Coronary artery (tissue), 2 donors: ENCODE measurements at regions not wholly inside any gene's neighbourhood (a gene's known extent, or its start where the extent isn't known, plus 50 kb on each side); places are given as distances from the start of the nearest gene placed in this dataset.

ENCODE experiments used
- DNase-seq: peaks from one replicate; pipeline ENCODE4 v3.0.0-alpha.2; 2017; ENCODE audit warnings: low spot score
- H3K27ac ChIP-seq, 2 donors: fragments of 200-600 bp; sonication (generic); one replicate each; pipeline ENCODE4 v1.5.1; 2016 to 2019
- H3K4me3 ChIP-seq: fragments of 200-600 bp; sonication (generic); 2 replicates; pipeline ENCODE4 v1.5.1; 2016; ENCODE audit warnings: mild to moderate bottlenecking, moderate library complexity
- TF ChIP-seq, protein P1 (sequence below): fragments of 200-600 bp; sonication (generic); IDR thresholded peaks from one replicate; pipeline ENCODE4 v1.5.1; 2019; ENCODE audit warnings: antibody characterized with exemption

DNA sequence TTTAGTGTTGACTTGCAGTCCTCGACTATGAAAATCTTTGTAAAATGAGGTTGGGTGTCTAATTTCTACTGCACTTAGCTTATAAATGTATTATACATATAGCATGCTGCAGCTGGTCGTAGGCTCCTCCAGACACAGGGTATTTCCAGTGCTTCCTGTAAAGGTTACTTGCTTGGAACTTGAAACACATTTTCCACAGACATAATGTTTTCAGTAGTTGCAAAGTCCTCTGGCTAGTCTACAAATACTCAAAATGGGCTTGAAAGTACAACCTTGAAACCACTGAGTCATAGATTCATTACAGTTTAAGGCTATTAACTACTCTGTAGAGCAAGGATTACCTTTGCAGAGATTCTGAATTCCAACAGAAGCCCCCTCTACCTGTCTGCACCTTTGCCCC is 464.1 kb downstream of the RAP2B start:
- TF ChIP-seq, protein P1, sequence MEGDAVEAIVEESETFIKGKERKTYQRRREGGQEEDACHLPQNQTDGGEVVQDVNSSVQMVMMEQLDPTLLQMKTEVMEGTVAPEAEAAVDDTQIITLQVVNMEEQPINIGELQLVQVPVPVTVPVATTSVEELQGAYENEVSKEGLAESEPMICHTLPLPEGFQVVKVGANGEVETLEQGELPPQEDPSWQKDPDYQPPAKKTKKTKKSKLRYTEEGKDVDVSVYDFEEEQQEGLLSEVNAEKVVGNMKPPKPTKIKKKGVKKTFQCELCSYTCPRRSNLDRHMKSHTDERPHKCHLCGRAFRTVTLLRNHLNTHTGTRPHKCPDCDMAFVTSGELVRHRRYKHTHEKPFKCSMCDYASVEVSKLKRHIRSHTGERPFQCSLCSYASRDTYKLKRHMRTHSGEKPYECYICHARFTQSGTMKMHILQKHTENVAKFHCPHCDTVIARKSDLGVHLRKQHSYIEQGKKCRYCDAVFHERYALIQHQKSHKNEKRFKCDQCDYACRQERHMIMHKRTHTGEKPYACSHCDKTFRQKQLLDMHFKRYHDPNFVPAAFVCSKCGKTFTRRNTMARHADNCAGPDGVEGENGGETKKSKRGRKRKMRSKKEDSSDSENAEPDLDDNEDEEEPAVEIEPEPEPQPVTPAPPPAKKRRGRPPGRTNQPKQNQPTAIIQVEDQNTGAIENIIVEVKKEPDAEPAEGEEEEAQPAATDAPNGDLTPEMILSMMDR, result no peak
- Histone ChIP-seq H3K27ac (no peak overlapping the region), H3K4me3 (no peak overlapping the region)
- no peak for DNase-seq

DNA sequence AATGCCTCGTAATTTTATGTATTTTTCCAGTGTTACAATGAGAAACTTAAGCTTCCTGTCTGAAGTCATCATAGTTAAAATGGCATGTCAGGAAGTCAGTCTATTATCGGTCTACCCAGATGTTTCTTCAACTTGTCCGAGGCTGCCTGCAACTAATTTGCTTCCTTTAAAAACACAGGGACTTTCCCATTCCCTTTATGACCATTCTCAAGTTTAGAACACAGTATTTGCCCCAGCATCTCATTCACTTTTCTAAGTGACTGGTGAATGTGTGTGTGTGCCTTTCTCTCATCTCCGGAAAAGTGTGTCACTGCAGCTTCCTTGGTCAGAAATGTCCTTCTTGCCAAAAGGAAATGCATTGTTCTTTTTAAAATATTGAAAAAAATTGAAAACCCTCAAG is 466.6 kb downstream of the RAP2B start:
- no peak overlapping the region for H3K4me3 ChIP-seq
- DNase-seq, result no peak
- H3K27ac ChIP-seq, result no peak overlapping the region
- TF ChIP-seq, protein P1, result no peak

DNA sequence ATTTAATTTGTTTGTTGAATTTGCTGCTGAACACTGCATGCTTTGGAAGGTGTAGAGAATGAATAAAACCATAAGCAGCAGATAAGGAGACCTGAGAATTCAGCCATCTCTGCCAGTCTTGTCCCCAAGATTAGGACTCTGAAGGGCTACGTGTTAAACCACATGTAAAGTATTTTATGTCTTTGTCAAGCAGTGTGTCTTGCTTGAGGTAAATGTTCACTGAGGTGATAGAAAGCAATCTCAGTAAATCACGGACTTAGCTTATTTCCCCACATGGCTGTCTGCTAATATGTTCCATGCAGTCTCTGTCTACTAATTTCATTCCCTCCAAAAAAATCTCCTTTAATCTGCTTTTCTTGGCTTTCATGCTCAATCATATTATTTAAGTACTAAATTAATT is 467.1 kb downstream of the RAP2B start:
- no peak for DNase-seq
- TF ChIP-seq, protein P1, result no peak
- no peak overlapping the region for H3K27ac ChIP-seq

DNA sequence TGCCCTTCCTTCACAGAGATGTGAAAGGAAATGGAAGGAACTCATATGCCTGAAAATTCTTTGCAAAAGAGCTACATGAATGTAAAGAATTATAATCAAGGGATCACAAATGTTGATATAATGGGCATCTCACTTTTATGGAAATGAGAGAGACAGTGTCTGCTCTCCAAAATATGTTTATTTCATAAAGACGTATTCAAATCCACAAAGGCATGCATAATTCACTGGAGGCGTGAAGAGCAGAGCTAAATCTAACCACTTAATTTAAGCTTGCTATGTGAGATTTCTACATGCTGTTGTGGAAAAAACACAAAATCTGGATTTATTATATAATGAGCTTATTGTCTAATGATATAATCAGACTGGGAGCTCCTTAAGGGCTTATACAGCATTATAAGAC is 469.1 kb downstream of the RAP2B start:
- H3K27ac ChIP-seq, result no peak overlapping the region
- TF ChIP-seq, protein P1, result no peak
- no peak overlapping the region for H3K4me3 ChIP-seq
- no peak for DNase-seq

More for the DNA sequence above, 467.1 kb downstream of the RAP2B start:
- H3K4me3 ChIP-seq, result no peak overlapping the region

DNA sequence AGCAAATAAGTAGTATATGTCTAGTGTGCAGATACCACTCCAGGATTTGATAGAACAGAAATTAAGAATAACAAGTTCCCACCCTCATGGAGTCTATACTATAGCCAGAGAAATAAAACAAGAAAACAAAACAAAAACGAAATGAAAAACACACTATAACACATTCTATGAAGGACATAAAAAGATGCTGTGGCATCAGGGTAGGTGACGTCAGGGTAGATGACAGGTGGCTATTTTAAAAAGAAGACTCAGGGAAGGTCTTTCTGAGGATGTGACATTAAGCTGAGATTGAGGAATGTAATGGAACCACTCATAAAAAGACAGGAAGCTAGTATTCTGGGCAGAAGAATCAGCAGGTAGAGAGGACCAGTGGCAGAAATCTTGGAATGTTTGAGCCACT is 469.6 kb downstream of the RAP2B start:
- DNase-seq, result no peak
- TF ChIP-seq, protein P1, result no peak
- Histone ChIP-seq H3K27ac (no peak overlapping the region), H3K4me3 (no peak overlapping the region)

GRCh38 chr3:153633407-153633806 is 471.4 kb downstream of the RAP2B start:
- DNase-seq, result no peak
- no peak overlapping the region for H3K27ac ChIP-seq
- no peak overlapping the region for H3K4me3 ChIP-seq
- TF ChIP-seq, protein P1, result no peak

- DNase-seq, result no peak
- no peak overlapping the region for H3K27ac ChIP-seq
- TF ChIP-seq, protein P1, result no peak
- H3K4me3 ChIP-seq, result no peak overlapping the region
These were observed 472.7 kb downstream of the RAP2B start for GRCh38 chr3:153634683-153635082.
